Activated CD4-positive, alpha-beta T cell treated with anti-CD3 and anti-CD28 coated beads, Interleukin-2, amount 10 ng/mL, durations not matched to agents 7 days and 5 days (primary cell): ENCODE measurements at regions not wholly inside any gene's neighbourhood (a gene's known extent, or its start where the extent isn't known, plus 50 kb on each side); places are given as distances from the start of the nearest gene placed in this dataset.
"Not testable (repeated sequence)": the region's sequence is repeated elsewhere in the genome, so short reads cannot be mapped to it uniquely, and the experiment has no call there.

Source experiments
- CTCF ChIA-PET: fragments of 350-600 bp; sonication (Branson Sonifier 250); formaldehyde crosslinking; loops from one replicate; lab custom pipeline; 2021; ENCODE audit warnings: antibody characterized with exemption; lab: Charles Lee
- POLR2A ChIA-PET: fragments of 350-600 bp; sonication (Branson Sonifier 250); formaldehyde crosslinking; loops from one replicate; lab custom pipeline; 2021; ENCODE audit warnings: antibody characterized with exemption; lab: Charles Lee
- DNase-seq: peaks from one replicate; pipeline ENCODE4 v3.0.0-alpha.2; 2020
- H3K27ac Mint-ChIP-seq: one replicate; pipeline ENCODE4 v1.8.0; 2021; ENCODE audit warnings: mild to moderate bottlenecking, moderate library complexity, mixed read lengths
- H3K27me3 Mint-ChIP-seq: one replicate; pipeline ENCODE4 v1.8.0; 2021; ENCODE audit warnings: mixed read lengths
- H3K36me3 Mint-ChIP-seq: one replicate; pipeline ENCODE4 v1.8.0; 2021; ENCODE audit warnings: low read depth, mixed read lengths
- H3K4me1 Mint-ChIP-seq: one replicate; pipeline ENCODE4 v1.8.0; 2021; ENCODE audit warnings: mixed read lengths
- H3K4me3 Mint-ChIP-seq: one replicate; pipeline ENCODE4 v1.8.0; 2021; ENCODE audit warnings: mild to moderate bottlenecking, moderate library complexity, mixed read lengths
- H3K9me3 Mint-ChIP-seq: one replicate; pipeline ENCODE4 v1.8.0; 2021; ENCODE audit warnings: mixed read lengths

GRCh38 chr9:107780960-107781359 is 291.4 kb upstream of the KLF4 start:
- POLR2A ChIA-PET, result no interaction called here
- Mint-ChIP-seq H3K27ac (no peak overlapping the region), H3K4me1 (no peaks in the 10 kb centered on the region), H3K36me3 (no peaks in the 10 kb centered on the region), H3K9me3 (no peaks in the 10 kb centered on the region), H3K27me3 (no peaks in the 10 kb centered on the region), H3K4me3 (no peak overlapping the region)
- DNase-seq, result no peak
- CTCF ChIA-PET, result interaction anchor here (0.9 kb wide), 1 partner anchor 12 kb away, joined by 3 read pairs; no protein-coding TSS in a partner anchor

- no peaks in the 10 kb centered on the region for H3K27me3 Mint-ChIP-seq
- POLR2A ChIA-PET, result no interaction called here
- no peaks in the 10 kb centered on the region for H3K36me3 Mint-ChIP-seq
- no peak overlapping the region for H3K4me3 Mint-ChIP-seq
- CTCF ChIA-PET, result no interaction called here
- no peaks in the 10 kb centered on the region for H3K4me1 Mint-ChIP-seq
- DNase-seq, result no peak
- no peaks in the 10 kb centered on the region for H3K9me3 Mint-ChIP-seq
- no peak overlapping the region for H3K27ac Mint-ChIP-seq
Measured at GRCh38 chr9:107779731-107780130, 290.2 kb upstream of the KLF4 start.

- no peaks in the 10 kb centered on the region for H3K27me3 Mint-ChIP-seq
- no peak overlapping the region for H3K27ac Mint-ChIP-seq
- H3K4me3 Mint-ChIP-seq, result no peak overlapping the region
- H3K9me3 Mint-ChIP-seq, result no peaks in the 10 kb centered on the region
- POLR2A ChIA-PET, result no interaction called here
- H3K36me3 Mint-ChIP-seq, result no peaks in the 10 kb centered on the region
- no peaks in the 10 kb centered on the region for H3K4me1 Mint-ChIP-seq
- CTCF ChIA-PET, result no interaction called here
- DNase-seq, result no peak
Measured at GRCh38 chr9:107778661-107779060, 289.1 kb upstream of the KLF4 start.

GRCh38 chr9:107774099-107774498 is 284.5 kb upstream of the KLF4 start:
- H3K4me3 Mint-ChIP-seq, H3K27me3 Mint-ChIP-seq, H3K36me3 Mint-ChIP-seq, H3K4me1 Mint-ChIP-seq, H3K9me3 Mint-ChIP-seq, CTCF ChIA-PET, DNase-seq, POLR2A ChIA-PET, H3K27ac Mint-ChIP-seq: not testable (repeated sequence)

GRCh38 chr9:107772988-107773387 is 283.4 kb upstream of the KLF4 start:
- H3K4me1 Mint-ChIP-seq, result no peaks in the 10 kb centered on the region
- ChIA-PET POLR2A (no interaction called here), CTCF (no interaction called here)
- H3K27ac Mint-ChIP-seq, result no peak overlapping the region
- H3K36me3 Mint-ChIP-seq, result no peaks in the 10 kb centered on the region
- DNase-seq, result no peak
- H3K9me3 Mint-ChIP-seq, result no peaks in the 10 kb centered on the region
- no peaks in the 10 kb centered on the region for H3K27me3 Mint-ChIP-seq
- H3K4me3 Mint-ChIP-seq, result no peak overlapping the region

GRCh38 chr9:107770716-107771115 is 281.1 kb upstream of the KLF4 start:
- ChIA-PET CTCF (no interaction called here), POLR2A (no interaction called here)
- Mint-ChIP-seq H3K4me1 (no peaks in the 10 kb centered on the region), H3K36me3 (no peaks in the 10 kb centered on the region), H3K27ac (no peak overlapping the region), H3K27me3 (no peaks in the 10 kb centered on the region), H3K9me3 (no peaks in the 10 kb centered on the region), H3K4me3 (no peak overlapping the region)
- DNase-seq, result no peak

- ChIA-PET POLR2A (no interaction called here), CTCF (no interaction called here)
- H3K36me3 Mint-ChIP-seq, result no peaks in the 10 kb centered on the region
- no peaks in the 10 kb centered on the region for H3K27me3 Mint-ChIP-seq
- no peak overlapping the region for H3K27ac Mint-ChIP-seq
- no peak for DNase-seq
- no peaks in the 10 kb centered on the region for H3K4me1 Mint-ChIP-seq
- no peak overlapping the region for H3K4me3 Mint-ChIP-seq
- H3K9me3 Mint-ChIP-seq, result peaks cover 3% of the 10 kb centered on the region
Measured at GRCh38 chr9:107768224-107768623, 278.7 kb upstream of the KLF4 start.

GRCh38 chr9:107767711-107768110 is 278.1 kb upstream of the KLF4 start:
- Mint-ChIP-seq H3K4me3 (no peak overlapping the region), H3K4me1 (no peaks in the 10 kb centered on the region), H3K9me3 (peaks cover 3% of the 10 kb centered on the region), H3K36me3 (no peaks in the 10 kb centered on the region), H3K27me3 (no peaks in the 10 kb centered on the region), H3K27ac (no peak overlapping the region)
- no peak for DNase-seq
- POLR2A ChIA-PET, result no interaction called here
- CTCF ChIA-PET, result no interaction called here

GRCh38 chr9:107763469-107763868 is 273.9 kb upstream of the KLF4 start:
- CTCF ChIA-PET, H3K4me3 Mint-ChIP-seq, DNase-seq, H3K4me1 Mint-ChIP-seq, H3K27me3 Mint-ChIP-seq, H3K27ac Mint-ChIP-seq, H3K9me3 Mint-ChIP-seq, POLR2A ChIA-PET, H3K36me3 Mint-ChIP-seq: not testable (repeated sequence)

- no peaks in the 10 kb centered on the region for H3K4me1 Mint-ChIP-seq
- no peaks in the 10 kb centered on the region for H3K36me3 Mint-ChIP-seq
- ChIA-PET POLR2A (no interaction called here), CTCF (interaction anchor here (0.5 kb wide), 1 partner anchor 63 kb away, joined by 3 read pairs; no protein-coding TSS in a partner anchor)
- H3K27me3 Mint-ChIP-seq, result no peaks in the 10 kb centered on the region
- H3K27ac Mint-ChIP-seq, result no peak overlapping the region
- no peak overlapping the region for H3K4me3 Mint-ChIP-seq
- DNase-seq, result no peak
- peaks cover 3% of the 10 kb centered on the region for H3K9me3 Mint-ChIP-seq
Measured at GRCh38 chr9:107761307-107761706, 271.7 kb upstream of the KLF4 start.

- H3K9me3 Mint-ChIP-seq, result peaks cover 5% of the 10 kb centered on the region
- H3K4me3 Mint-ChIP-seq, result no peak overlapping the region
- POLR2A ChIA-PET, result no interaction called here
- no peaks in the 10 kb centered on the region for H3K4me1 Mint-ChIP-seq
- no peaks in the 10 kb centered on the region for H3K36me3 Mint-ChIP-seq
- H3K27ac Mint-ChIP-seq, result no peak overlapping the region
- no peaks in the 10 kb centered on the region for H3K27me3 Mint-ChIP-seq
- CTCF ChIA-PET, result no interaction called here
- no peak for DNase-seq
Measured at GRCh38 chr9:107760469-107761242, 271.1 kb upstream of the KLF4 start.

- no peak overlapping the region for H3K27ac Mint-ChIP-seq
- H3K4me3 Mint-ChIP-seq, result no peak overlapping the region
- H3K27me3 Mint-ChIP-seq, result no peaks in the 10 kb centered on the region
- H3K4me1 Mint-ChIP-seq, result no peaks in the 10 kb centered on the region
- ChIA-PET CTCF (no interaction called here), POLR2A (no interaction called here)
- no peak for DNase-seq
- H3K36me3 Mint-ChIP-seq, result no peaks in the 10 kb centered on the region
- H3K9me3 Mint-ChIP-seq, result peaks cover 10% of the 10 kb centered on the region
Measured at GRCh38 chr9:107759823-107760166, 270.2 kb upstream of the KLF4 start.

- Mint-ChIP-seq H3K36me3 (no peaks in the 10 kb centered on the region), H3K4me1 (no peaks in the 10 kb centered on the region), H3K27me3 (no peaks in the 10 kb centered on the region), H3K27ac (no peak overlapping the region), H3K9me3 (peaks cover 10% of the 10 kb centered on the region), H3K4me3 (no peak overlapping the region)
- ChIA-PET POLR2A (no interaction called here), CTCF (interaction anchor here (1.2 kb wide), 1 partner anchor 17 kb away, joined by 4 read pairs; no protein-coding TSS in a partner anchor)
- no peak for DNase-seq
Measured at GRCh38 chr9:107759009-107759822, 269.6 kb upstream of the KLF4 start.
